ENCODE measurements at regions not wholly inside any gene's neighbourhood (a gene's known extent, or its start where the extent isn't known, plus 50 kb on each side); places are given as distances from the start of the nearest gene placed in this dataset.

- Mint-ChIP-seq H3K27ac (no peak overlapping the region), H3K9me3 (no peaks in the 10 kb centered on the region), H3K4me3 (no peak overlapping the region), H3K36me3 (no peaks in the 10 kb centered on the region), H3K27me3 (no peaks in the 10 kb centered on the region), H3K4me1 (ENCODE audit: unreplicated experiment) (peaks cover 10% of the 10 kb centered on the region)
- DNase-seq (ENCODE audit: extremely low spot score, unreplicated experiment): no peak
- TF ChIP-seq CTCF (conservative IDR thresholded peaks at IDR 0.05): no peak
Measured at GRCh38 chr1:22233222-22233621, 90.3 kb upstream of the WNT4 start.

- peaks cover 8% of the 10 kb centered on the region for H3K4me1 Mint-ChIP-seq (ENCODE audit: unreplicated experiment)
- DNase-seq (ENCODE audit: extremely low spot score, unreplicated experiment): no peak
- no peak for TF ChIP-seq CTCF (conservative IDR thresholded peaks at IDR 0.05)
- H3K27me3 Mint-ChIP-seq: no peaks in the 10 kb centered on the region
- no peaks in the 10 kb centered on the region for H3K36me3 Mint-ChIP-seq
- peak overlapping the region; percentile 14 for H3K4me3 Mint-ChIP-seq
- H3K27ac Mint-ChIP-seq: no peak overlapping the region
- H3K9me3 Mint-ChIP-seq: no peaks in the 10 kb centered on the region
Measured at GRCh38 chr1:22234476-22235030, 91.7 kb upstream of the WNT4 start.

- no peaks in the 10 kb centered on the region for H3K36me3 Mint-ChIP-seq
- no peaks in the 10 kb centered on the region for H3K27me3 Mint-ChIP-seq
- no peak for DNase-seq (ENCODE audit: extremely low spot score, unreplicated experiment)
- no peak overlapping the region for H3K27ac Mint-ChIP-seq
- no peak overlapping the region for H3K4me3 Mint-ChIP-seq
- peaks cover 10% of the 10 kb centered on the region for H3K4me1 Mint-ChIP-seq (ENCODE audit: unreplicated experiment)
- TF ChIP-seq CTCF (conservative IDR thresholded peaks at IDR 0.05): no peak
- H3K9me3 Mint-ChIP-seq: no peaks in the 10 kb centered on the region
Measured at GRCh38 chr1:22236166-22236565, 93.3 kb upstream of the WNT4 start.

GRCh38 chr1:22236900-22237299 lies 94.0 kb upstream of the WNT4 start:
- no peak overlapping the region for H3K4me3 Mint-ChIP-seq

GRCh38 chr1:22237433-22238093 lies 94.7 kb upstream of the WNT4 start:
- peaks cover 16% of the 10 kb centered on the region for H3K4me1 Mint-ChIP-seq (ENCODE audit: unreplicated experiment)

More at GRCh38 chr1:22236900-22237299, 94.0 kb upstream of the WNT4 start:
- Mint-ChIP-seq H3K36me3 (no peaks in the 10 kb centered on the region), H3K9me3 (no peaks in the 10 kb centered on the region), H3K4me1 (ENCODE audit: unreplicated experiment) (peaks cover 16% of the 10 kb centered on the region), H3K27me3 (no peaks in the 10 kb centered on the region), H3K27ac (no peak overlapping the region)
- no peak for TF ChIP-seq CTCF (conservative IDR thresholded peaks at IDR 0.05)
- DNase-seq (ENCODE audit: extremely low spot score, unreplicated experiment): no peak

More at GRCh38 chr1:22237433-22238093, 94.7 kb upstream of the WNT4 start:
- Mint-ChIP-seq H3K36me3 (no peaks in the 10 kb centered on the region), H3K27me3 (no peaks in the 10 kb centered on the region), H3K4me3 (no peak overlapping the region), H3K9me3 (no peaks in the 10 kb centered on the region), H3K27ac (no peak overlapping the region)
- no peak for DNase-seq (ENCODE audit: extremely low spot score, unreplicated experiment)
- TF ChIP-seq CTCF (conservative IDR thresholded peaks at IDR 0.05): no peak
